ENCODE measurements at regions not wholly inside any gene's neighbourhood (a gene's known extent, or its start where the extent isn't known, plus 50 kb on each side); places are given as distances from the start of the nearest gene placed in this dataset.

DNA sequence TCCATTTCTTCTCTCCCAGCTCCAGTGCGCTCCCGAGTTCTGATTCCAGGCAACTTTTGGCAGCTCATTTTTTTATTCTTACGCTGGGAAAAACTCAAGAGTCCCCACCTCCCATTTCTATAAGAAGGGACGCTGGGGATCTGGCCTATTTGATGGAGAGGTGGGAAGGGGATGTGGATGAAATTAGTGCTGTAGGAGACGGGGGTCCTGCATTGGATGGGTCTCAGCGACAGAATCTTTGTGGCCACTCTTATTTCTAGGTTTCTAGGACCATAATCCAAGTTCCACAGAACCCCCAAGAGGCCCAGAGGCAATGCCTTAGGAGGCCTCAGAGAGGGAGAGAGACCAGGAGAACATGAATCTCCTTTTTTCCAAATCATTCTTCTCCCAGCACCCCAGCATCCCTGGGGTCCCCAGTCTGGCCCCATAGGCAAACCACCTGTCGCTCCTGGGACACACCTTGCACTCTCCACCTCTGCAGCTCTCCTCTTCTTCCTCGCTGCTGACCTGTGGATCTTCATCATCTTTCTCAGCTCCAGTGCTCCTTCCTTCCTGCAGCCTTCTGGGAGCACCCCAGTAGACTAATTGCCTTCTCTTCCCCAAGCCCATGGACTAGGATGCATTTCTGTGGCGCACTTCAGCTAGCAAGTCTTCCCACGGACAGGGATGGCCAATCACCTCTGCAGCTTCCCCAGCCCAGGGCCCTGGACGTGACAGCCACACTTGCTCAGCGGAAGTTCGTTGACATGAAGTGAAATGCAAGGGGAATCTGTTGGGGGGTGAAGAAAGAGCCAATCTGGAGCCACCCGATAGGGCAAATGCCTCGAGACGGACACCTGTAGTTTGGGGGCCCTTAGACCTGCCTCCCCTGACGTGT, 100.1 kb upstream of the ALDH1A3 start (continued):
- TF ChIP-seq CHD2 (IDR thresholded peaks at IDR 0.05; ENCODE audit: low read length) (no peak), HDAC2 (IDR thresholded peaks at IDR 0.05; ENCODE audit: borderline replicate concordance in 1 of 2, low read depth in 2 of 2, low read length in 2 of 2) (no peak)

All from H1 (cell line).